ENCODE measurements at regions not wholly inside any gene's neighbourhood (a gene's known extent, or its start where the extent isn't known, plus 50 kb on each side); places are given as distances from the start of the nearest gene placed in this dataset.

DNA sequence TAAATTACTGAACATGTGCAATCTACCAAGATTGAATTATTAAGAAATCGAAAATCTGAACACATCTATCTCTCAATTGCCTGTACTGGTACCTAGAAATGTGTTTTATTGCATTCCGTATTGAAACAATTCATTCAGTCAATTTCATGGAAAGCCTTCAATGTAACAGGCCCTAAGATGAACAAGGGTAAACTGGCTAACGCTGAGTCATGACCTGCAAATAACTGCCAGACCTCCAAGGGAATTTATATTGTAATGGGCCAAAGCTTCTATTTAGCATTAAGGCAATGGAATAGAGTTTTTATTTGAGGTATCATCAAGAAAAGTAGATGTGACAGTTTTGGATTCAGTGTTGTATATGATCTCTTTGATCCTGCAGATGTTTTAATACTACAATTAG lies 49.9 kb upstream of the CD36 start:
- BruUV-seq (replicated peaks), result no TSS peak
- no peak for TF ChIP-seq EZH2 (IDR thresholded peaks at IDR 0.05; ENCODE audit: borderline replicate concordance, low read depth, low read length, poor library complexity, severe bottlenecking)
- no peak for TF ChIP-seq CTCF (conservative IDR thresholded peaks at IDR 0.05; ENCODE audit: low read depth, low read length)
- no peaks in the 10 kb centered on the region for H3K9me3 ChIP-seq (ENCODE audit: low read depth, low read length, poor library complexity, severe bottlenecking)
- CTCF ChIA-PET, result no interaction called here
- POLR2A ChIA-PET (ENCODE audit: low non-redundant PET), result interaction anchor here (0.6 kb wide), 1 partner anchor 500 kb away, joined by 4 read pairs; no protein-coding TSS in a partner anchor
- intact Hi-C loops (cut with micrococcal nuclease; ENCODE audit: unreplicated experiment), result no loop called here
- H3K4me3 ChIP-seq (ENCODE audit: low read depth, low read length, poor library complexity, severe bottlenecking), result no peak overlapping the region
- no peaks in the 10 kb centered on the region for H3K27me3 ChIP-seq (replicated peaks; ENCODE audit: insufficient read depth, low read depth, low read length, poor library complexity)
- no peak for DNase-seq (ENCODE audit: low spot score)
- no peak overlapping the region for H3K27ac ChIP-seq (ENCODE audit: low read depth, low read length, poor library complexity, severe bottlenecking)
- H3K36me3 ChIP-seq (ENCODE audit: insufficient read depth, low read length, poor library complexity, severe bottlenecking), result no peaks in the 10 kb centered on the region
- peaks cover 4% of the 10 kb centered on the region for H3K4me1 ChIP-seq (ENCODE audit: insufficient read depth, low read length, poor library complexity, severe bottlenecking)
